22Rv1 (cell line): ENCODE measurements at regions not wholly inside any gene's neighbourhood (a gene's known extent, or its start where the extent isn't known, plus 50 kb on each side); places are given as distances from the start of the nearest gene placed in this dataset.

Experiments used
- H3K27ac ChIP-seq: fragments of 450-650 bp; 2 replicates; pipeline ENCODE4 v1.5.1; 2017
- ZFX ChIP-seq: fragments of 450-650 bp; IDR thresholded peaks from 2 replicates; pipeline ENCODE4 v1.6.1; 2017; ENCODE audit warnings: antibody characterized with exemption, borderline replicate concordance
- TF ChIP-seq, protein P1 (sequence below): fragments of 450-650 bp; IDR thresholded peaks from 2 replicates; pipeline ENCODE4 v1.5.1; 2017; ENCODE audit warnings: mild to moderate bottlenecking

DNA sequence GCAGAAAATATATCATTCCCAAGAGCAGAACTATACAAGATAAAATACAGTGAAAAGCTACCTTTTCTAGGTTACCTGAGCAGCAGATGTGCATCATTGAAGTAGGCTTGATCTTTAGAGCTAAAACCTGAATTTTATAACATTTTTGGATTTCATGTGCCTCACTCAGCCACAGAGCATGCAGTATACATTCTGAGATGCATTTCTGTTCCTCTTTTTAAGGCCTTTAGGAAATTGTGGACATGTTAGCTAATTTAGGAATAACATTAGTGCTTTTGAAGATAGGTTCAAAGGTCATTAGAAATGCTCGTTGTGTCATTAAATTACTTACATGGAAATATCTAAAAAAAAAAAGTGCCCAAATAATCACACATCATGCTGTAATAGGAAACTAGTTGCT is 230.6 kb upstream of the PDGFD start:
- no peak for TF ChIP-seq ZFX
- TF ChIP-seq, protein P1, sequence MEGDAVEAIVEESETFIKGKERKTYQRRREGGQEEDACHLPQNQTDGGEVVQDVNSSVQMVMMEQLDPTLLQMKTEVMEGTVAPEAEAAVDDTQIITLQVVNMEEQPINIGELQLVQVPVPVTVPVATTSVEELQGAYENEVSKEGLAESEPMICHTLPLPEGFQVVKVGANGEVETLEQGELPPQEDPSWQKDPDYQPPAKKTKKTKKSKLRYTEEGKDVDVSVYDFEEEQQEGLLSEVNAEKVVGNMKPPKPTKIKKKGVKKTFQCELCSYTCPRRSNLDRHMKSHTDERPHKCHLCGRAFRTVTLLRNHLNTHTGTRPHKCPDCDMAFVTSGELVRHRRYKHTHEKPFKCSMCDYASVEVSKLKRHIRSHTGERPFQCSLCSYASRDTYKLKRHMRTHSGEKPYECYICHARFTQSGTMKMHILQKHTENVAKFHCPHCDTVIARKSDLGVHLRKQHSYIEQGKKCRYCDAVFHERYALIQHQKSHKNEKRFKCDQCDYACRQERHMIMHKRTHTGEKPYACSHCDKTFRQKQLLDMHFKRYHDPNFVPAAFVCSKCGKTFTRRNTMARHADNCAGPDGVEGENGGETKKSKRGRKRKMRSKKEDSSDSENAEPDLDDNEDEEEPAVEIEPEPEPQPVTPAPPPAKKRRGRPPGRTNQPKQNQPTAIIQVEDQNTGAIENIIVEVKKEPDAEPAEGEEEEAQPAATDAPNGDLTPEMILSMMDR = no peak
- H3K27ac ChIP-seq = no peak overlapping the region

DNA sequence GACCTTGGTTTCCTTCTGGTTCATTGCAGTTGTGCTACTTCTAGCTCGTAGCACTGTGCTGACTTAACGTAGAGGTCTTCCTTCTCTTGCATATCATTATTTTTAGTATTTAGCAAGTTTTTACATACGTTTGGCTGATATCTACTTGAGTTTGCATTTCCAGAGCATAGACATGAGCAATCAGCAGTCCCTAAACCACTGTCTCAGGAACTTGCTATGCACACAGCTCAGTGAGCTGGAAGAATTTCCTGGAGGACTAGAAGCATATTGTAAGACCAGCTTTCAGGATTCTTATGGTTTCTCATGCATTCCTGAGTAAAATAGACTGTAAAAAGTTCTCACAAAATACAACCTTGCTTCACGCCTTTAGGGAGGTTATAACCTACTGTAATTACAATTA is 226.7 kb upstream of the PDGFD start:
- TF ChIP-seq ZFX = no peak
- TF ChIP-seq, protein P1 = no peak
- H3K27ac ChIP-seq = no peak overlapping the region

DNA sequence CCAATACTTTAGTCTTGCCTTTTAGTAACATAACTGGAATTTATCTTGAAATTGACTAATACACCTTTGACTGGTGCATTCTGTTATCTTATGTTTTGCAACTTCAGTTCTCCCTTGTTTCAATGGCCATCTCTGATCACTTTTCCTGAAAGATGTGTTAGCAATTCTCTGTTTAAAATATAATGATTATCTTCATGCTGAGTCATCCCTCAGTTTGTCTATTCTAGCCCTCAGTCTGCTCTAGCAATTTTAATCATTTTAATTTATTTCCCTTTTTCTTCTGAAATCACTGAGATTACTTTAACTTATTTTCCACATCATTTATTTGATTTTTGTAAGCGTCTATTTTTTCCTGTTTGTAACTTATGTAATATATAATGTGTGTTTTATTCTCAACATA is 221.9 kb upstream of the PDGFD start:
- no peak overlapping the region for H3K27ac ChIP-seq
- TF ChIP-seq ZFX = no peak
- TF ChIP-seq, protein P1 = no peak

DNA sequence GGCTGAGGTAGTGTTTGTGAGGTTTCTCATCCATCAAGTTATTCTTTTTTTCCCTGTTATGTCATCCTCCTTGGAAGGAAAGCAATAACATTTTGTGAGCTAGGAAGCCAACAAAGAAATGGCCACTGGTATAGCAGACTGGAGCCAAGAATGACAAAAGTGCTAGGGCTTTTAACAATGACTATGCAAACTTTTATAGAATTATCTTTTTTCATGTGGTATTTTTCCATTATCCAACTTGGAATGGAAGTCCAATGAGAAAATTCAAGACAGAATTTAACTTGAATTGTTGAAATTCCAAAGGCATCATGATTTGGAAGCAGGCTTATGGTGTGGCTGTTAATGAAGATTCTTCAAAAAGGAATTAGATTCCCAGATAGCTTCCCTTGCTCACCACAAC is 216.4 kb upstream of the PDGFD start:
- no peak overlapping the region for H3K27ac ChIP-seq
- TF ChIP-seq, protein P1 = no peak
- no peak for TF ChIP-seq ZFX

DNA sequence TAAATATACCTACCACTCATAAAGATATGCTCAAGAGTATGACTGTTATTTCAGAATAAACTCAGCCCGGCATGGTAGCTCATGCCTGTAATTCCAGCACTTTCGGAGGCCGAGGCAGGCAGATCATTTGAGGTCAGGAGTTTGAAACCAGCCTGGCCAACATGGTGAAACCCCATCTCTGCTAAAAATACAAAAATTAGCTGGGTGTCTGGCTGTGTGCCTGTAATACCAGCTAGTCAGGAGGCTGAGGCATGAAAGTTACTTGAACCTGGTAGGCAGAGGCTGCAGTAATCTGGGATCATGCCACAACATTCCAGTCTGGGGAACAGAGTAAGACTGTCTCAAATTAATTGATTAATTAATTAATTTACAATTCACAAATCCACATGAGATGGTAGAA is 208.2 kb upstream of the PDGFD start:
- H3K27ac ChIP-seq = no peak overlapping the region
- TF ChIP-seq, protein P1 = no peak
- TF ChIP-seq ZFX = no peak

DNA sequence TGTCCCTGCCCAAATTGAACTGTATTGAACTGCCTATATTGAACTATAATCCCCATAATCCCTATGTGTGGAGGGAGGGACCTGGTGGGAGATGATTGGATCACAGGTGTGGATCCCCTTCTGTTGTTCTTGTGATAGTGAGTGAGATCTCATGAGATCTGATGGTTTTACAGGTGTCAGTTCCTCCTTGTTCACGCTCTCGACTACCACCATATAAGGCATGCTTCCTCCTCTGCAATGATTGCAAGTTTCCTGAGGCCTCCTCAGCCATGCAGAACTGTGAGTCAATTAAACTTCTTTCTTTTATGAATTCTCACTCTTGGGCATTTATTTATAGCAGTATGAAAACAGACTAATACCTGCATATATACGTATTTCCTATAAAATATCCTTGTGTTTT is 206.5 kb upstream of the PDGFD start:
- H3K27ac ChIP-seq = no peak overlapping the region
- no peak for TF ChIP-seq ZFX
- TF ChIP-seq, protein P1 = no peak

DNA sequence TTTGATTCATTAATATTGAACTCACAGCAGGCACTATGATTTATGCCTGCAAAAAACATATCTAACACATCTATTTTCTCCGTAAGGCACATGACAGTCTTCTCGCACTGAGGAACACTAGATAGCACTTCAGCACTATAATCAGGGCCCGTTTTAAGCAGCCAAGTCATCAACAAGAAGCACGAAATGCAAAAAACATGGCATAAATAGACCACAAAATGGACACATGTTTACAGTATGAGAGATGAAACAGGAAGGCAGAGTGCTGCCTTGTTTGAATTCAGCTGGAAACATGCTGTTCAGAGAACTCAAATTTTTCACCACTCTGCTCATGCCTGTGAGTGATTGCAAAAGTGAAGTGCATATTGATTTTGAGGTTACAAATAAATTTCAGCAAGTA is 205.8 kb upstream of the PDGFD start:
- no peak for TF ChIP-seq ZFX
- TF ChIP-seq, protein P1 = no peak
- H3K27ac ChIP-seq = no peak overlapping the region
